HepG2 (cell line): ENCODE measurements at regions not wholly inside any gene's neighbourhood (a gene's known extent, or its start where the extent isn't known, plus 50 kb on each side); places are given as distances from the start of the nearest gene placed in this dataset.

Experiments
- small RNA-seq, 3 experiments: library from RNA; depleted of rRNA; stranded (forward); fragments of <200 nt; gene quantifications; one replicate each; pipeline ENCODE3, GENCODE V24; 2012; ENCODE audit warnings: low read depth in 2 of 3, low replicate concordance in 1 of 3; ENCODE audit not compliant: insufficient read length in 3 of 3, insufficient read depth in 2 of 3

Small RNA genes in the stretch of these regions (small RNA-seq; reads per million reads assigned to genes)
- 0 reads per million in 3 experiments for gene RN7SL147P
